ENCODE measurements at regions not wholly inside any gene's neighbourhood (a gene's known extent, or its start where the extent isn't known, plus 50 kb on each side); places are given as distances from the start of the nearest gene placed in this dataset.

GRCh38 chr1:113325022-113325421 is 65.3 kb upstream of the MAGI3 start:
- TF ChIP-seq CTCF (IDR thresholded peaks at IDR 0.05; ENCODE audit: low read length) (no peak), EZH2 (IDR thresholded peaks at IDR 0.05; ENCODE audit: borderline replicate concordance, low read length) (no peak)

All from OCI-LY1 (cell line).